Heart left ventricle (tissue), 16 donors: ENCODE measurements at regions not wholly inside any gene's neighbourhood (a gene's known extent, or its start where the extent isn't known, plus 50 kb on each side); places are given as distances from the start of the nearest gene placed in this dataset.

Experiments used
- ATAC-seq, 4 donors: fragments of 200-7000 bp; cut with Tn5 transposase; one replicate each; pipeline ENCODE4 v1.9.1; 2020 to 2022; ENCODE audit warnings: moderate library complexity in 4 of 4, mild to moderate bottlenecking in 3 of 4, moderate number of reproducible peaks in 1 of 4
- DNase-seq, 5 donors: peaks; one replicate each; pipeline ENCODE4 v3.0.0-alpha.2; 2020
- H3K27ac ChIP-seq, 12 donors: fragments of 200-600 bp; sonication (generic) in 4 of 12; one replicate each; pipeline versions ENCODE4 v1.5.0 to v1.8.0; 2016 to 2022; ENCODE audit warnings: mild to moderate bottlenecking in 2 of 12
- H3K27me3 ChIP-seq, 9 donors: fragments of 200-600 bp; sonication (generic) in 2 of 9; one replicate each; pipeline versions ENCODE4 v1.5.1 to v1.8.0; 2016 to 2022; ENCODE audit warnings: mild to moderate bottlenecking in 3 of 9
- H3K36me3 ChIP-seq, 9 donors: fragments of 200-600 bp; sonication (generic) in 2 of 9; one replicate each; pipeline versions ENCODE4 v1.5.0 to v1.8.0; 2018 to 2022; ENCODE audit warnings: mild to moderate bottlenecking in 2 of 9
- H3K4me1 ChIP-seq, 12 donors: fragments of 200-600 bp; sonication (generic) in 4 of 12; one replicate each; pipeline versions ENCODE4 v1.5.0 to v1.8.0; 2016 to 2022; ENCODE audit warnings: mild to moderate bottlenecking in 3 of 12
- H3K4me3 ChIP-seq, 12 donors: fragments of 200-600 bp; sonication (generic) in 4 of 12; one replicate each; pipeline versions ENCODE4 v1.5.0 to v1.8.0; 2017 to 2022; ENCODE audit warnings: mild to moderate bottlenecking in 9 of 12, moderate library complexity in 4 of 12
- H3K9me3 ChIP-seq, 12 donors: fragments of 200-600 bp; sonication (generic) in 4 of 12; one replicate each; pipeline versions ENCODE4 v1.5.0 to v1.8.0; 2016 to 2022; ENCODE audit warnings: mild to moderate bottlenecking in 1 of 12
- CTCF ChIP-seq, 12 donors: fragments of 200-600 bp; sonication (generic) in 4 of 12; IDR thresholded peaks; one replicate each; pipeline versions ENCODE4 v1.5.0 to v1.8.0; 2018 to 2022; ENCODE audit warnings: antibody characterized with exemption in 12 of 12, mild to moderate bottlenecking in 5 of 12
- POLR2A ChIP-seq, 2 donors: fragments of 450-650 bp; IDR thresholded peaks; one replicate each; pipeline ENCODE4 v1.6.1; 2017; ENCODE audit warnings: antibody characterized with exemption in 2 of 2, mild to moderate bottlenecking in 2 of 2, moderate library complexity in 2 of 2
- WGBS, 4 donors: extraction: QIAGEN DNeasy Blood & Tissue Kit in 2 of 4; methylation state at CpG; one replicate each; pipeline versions ENCODE4 v1.1.5 to v1.1.7; 2013 to 2018; 5-methylcytosine and 5-hydroxymethylcytosine counted together
- intact Hi-C, 10 donors: fragments of 100-400 bp; cut with DNase I; formaldehyde crosslinking; loops; one replicate each; pipeline versions ENCODE4 v1.11.1 to v1.14.2; 2022
- donor health status: ischemic (EF 13 %, LVEDD 7.1; RV severe dilation, severe dysfunction).
- donor health status: healthy with polysubstance abuse.
- donor health status: DM: no; HTN: yes; CAD: no.
- donor health status: DM: no; HTN: no; CAD: no.
- donor health status: ischemic (EF 25% LVEDD 6.9; RV normal size, moderate dysfunction).
- donor health status: ischemic (EF 25% LVEDD 5.7; RV mildly dilated, moderate dysfunction).
- donor health status: healthy.
- donor health status: DM: yes; HTN: yes; CAD: no.
- donor health status: ischemic (EF 35%, LVEDD 5.7; RV mildly dilated, moderate dysfunction).
- donor health status: nonischemic (EF 11% LVEDD 7.7; RV severe dilation, severe dysfunction).
- donor health status: DM: yes; HTN: yes; CAD: no.
- donor health status: PGD.
- donor health status: ischemic (EF 29% LVEDD 5.4; RV normal size, mild dysfunction).
- donor health status: nonischemic (EF 23%, LVEDD 6.1; RV moderate dilation, normal function).

GRCh38 chr13:110097013-110097412 is 209.9 kb downstream of the COL4A1 start:
- H3K4me1 ChIP-seq: peaks cover 0 to 22% (median 13%) of the 10 kb centered on the region in 12 donors
- DNase-seq (no peak), ATAC-seq (no peak)
- H3K27ac ChIP-seq: peak overlapping the region in 1 of 12 donors; percentile 91
- H3K4me3 ChIP-seq: no peak overlapping the region
- no peaks in the 10 kb centered on the region for H3K27me3 ChIP-seq
- 90 to 93% (median 91%) methylated on average over 5 of the region's 5 CpGs for WGBS, 4 donors
- H3K36me3 ChIP-seq: no peaks in the 10 kb centered on the region
- intact Hi-C loops: loop anchor here in 1 of 10 donors (5.0 kb wide), 1 partner anchor 225 kb away; no protein-coding TSS in a partner anchor
- no peak for TF ChIP-seq POLR2A (IDR thresholded peaks at IDR 0.05)
- peaks cover 0 to 21% (median 7%) of the 10 kb centered on the region in 12 donors for H3K9me3 ChIP-seq

- Histone ChIP-seq H3K27ac (peak overlapping the region in 1 of 12 donors; percentile 91), H3K27me3 (no peaks in the 10 kb centered on the region), H3K9me3 (no peaks in the 10 kb centered on the region), H3K4me3 (no peak overlapping the region), H3K36me3 (no peaks in the 10 kb centered on the region), H3K4me1 (peaks cover 0 to 22% (median 13%) of the 10 kb centered on the region in 12 donors)
- WGBS, 4 donors: 0 to 90% (median 44%) methylated on average over 1 of the region's 1 CpG
- TF ChIP-seq POLR2A (IDR thresholded peaks at IDR 0.05): no peak
- no peak for TF ChIP-seq CTCF (IDR thresholded peaks at IDR 0.05)
- DNase-seq: no peak
- intact Hi-C loops: no loop called here
- ATAC-seq: no peak
Observed at GRCh38 chr13:110092831-110093247, 214.1 kb downstream of the COL4A1 start.

- DNase-seq (no peak), ATAC-seq (no peak)
- no peak overlapping the region for H3K27ac ChIP-seq
- H3K27me3 ChIP-seq: no peaks in the 10 kb centered on the region
- no peak overlapping the region for H3K4me3 ChIP-seq
- peaks cover 0 to 18% (median 6%) of the 10 kb centered on the region in 12 donors for H3K9me3 ChIP-seq
- intact Hi-C loops: no loop called here
- WGBS, 4 donors: 75 to 82% (median 80%) methylated on average over 4 of the region's 4 CpGs
- H3K36me3 ChIP-seq: no peaks in the 10 kb centered on the region
- H3K4me1 ChIP-seq: peaks cover 0 to 14% (median 9%) of the 10 kb centered on the region in 12 donors
- no peak for TF ChIP-seq POLR2A (IDR thresholded peaks at IDR 0.05)
- peak in 5 of 12 donors; percentile 6 to 48 (median 14) for TF ChIP-seq CTCF (IDR thresholded peaks at IDR 0.05)
Observed at GRCh38 chr13:110089815-110090214, 217.1 kb downstream of the COL4A1 start.

GRCh38 chr13:110089100-110089499 is 217.9 kb downstream of the COL4A1 start:
- no peak for ATAC-seq
- Histone ChIP-seq H3K36me3 (no peaks in the 10 kb centered on the region), H3K27ac (no peak overlapping the region), H3K4me1 (peaks cover 0 to 7% (median 2%) of the 10 kb centered on the region in 12 donors), H3K9me3 (peaks cover 0 to 19% (median 6%) of the 10 kb centered on the region in 12 donors), H3K27me3 (no peaks in the 10 kb centered on the region), H3K4me3 (no peak overlapping the region)
- DNase-seq: no peak
- intact Hi-C loops: no loop called here
- no peak for TF ChIP-seq POLR2A (IDR thresholded peaks at IDR 0.05)
- TF ChIP-seq CTCF (IDR thresholded peaks at IDR 0.05): no peak

GRCh38 chr13:110073982-110074381 is 233.0 kb downstream of the COL4A1 start:
- no peak for ATAC-seq
- no peaks in the 10 kb centered on the region for H3K36me3 ChIP-seq
- H3K4me3 ChIP-seq: no peak overlapping the region
- peaks cover 0 to 6% (median 0%) of the 10 kb centered on the region in 12 donors for H3K9me3 ChIP-seq
- intact Hi-C loops: no loop called here
- WGBS, 4 donors: 77 to 82% (median 79%) methylated on average over 6 of the region's 6 CpGs
- no peaks in the 10 kb centered on the region for H3K4me1 ChIP-seq
- no peak for TF ChIP-seq POLR2A (IDR thresholded peaks at IDR 0.05)
- no peak for TF ChIP-seq CTCF (IDR thresholded peaks at IDR 0.05)
- DNase-seq: no peak
- H3K27me3 ChIP-seq: no peaks in the 10 kb centered on the region
- no peak overlapping the region for H3K27ac ChIP-seq
